IMR-90 (cell line): ENCODE measurements at regions not wholly inside any gene's neighbourhood (a gene's known extent, or its start where the extent isn't known, plus 50 kb on each side); places are given as distances from the start of the nearest gene placed in this dataset.

Source experiments
- ATAC-seq: fragments of 200-7000 bp; cut with Tn5 transposase; 2 replicates; pipeline ENCODE4 v1.9.1; 2020; ENCODE audit warnings: low read depth, mild to moderate bottlenecking, moderate library complexity
- BruUV-seq: library from RNA; stranded (reverse); fragments of 400-500 nt; replicated peaks from 2 replicates; lab custom pipeline; 2021; lab: Mats Ljungman, UMichigan
- CTCF ChIA-PET: fragments of 300-600 bp; formaldehyde crosslinking; extraction: SDS; loops from one replicate; lab custom pipeline; 2021; ENCODE audit warnings: antibody characterized with exemption; lab: Yijun Ruan, JAX
- POLR2A ChIA-PET: fragments of 300-600 bp; sonication (Branson Sonifier 250); formaldehyde crosslinking; loops from one replicate; lab custom pipeline; 2022; ENCODE audit warnings: antibody characterized with exemption; ENCODE audit not compliant: unreplicated experiment; lab: Charles Lee
- DNase-seq: peaks from one replicate; pipeline ENCODE4 v3.0.0; 2013
- H2AFZ ChIP-seq: replicated peaks from 2 replicates; pipeline ENCODE3; 2013; ENCODE audit warnings: low read length, mild to moderate bottlenecking; ENCODE audit not compliant: poor library complexity
- H2AK5ac ChIP-seq: 2 replicates; pipeline ENCODE4 v1.6.1; 2013; ENCODE audit warnings: low read depth, low read length, inconsistent platforms
- H2AK9ac ChIP-seq: replicated peaks from 2 replicates; pipeline ENCODE3; 2013; ENCODE audit warnings: mild to moderate bottlenecking, low read depth, low read length, moderate library complexity; ENCODE audit not compliant: poor library complexity
- H2BK120ac ChIP-seq: 2 replicates; pipeline ENCODE4 v1.6.1; 2013; ENCODE audit warnings: low read depth, low read length, inconsistent platforms
- H2BK15ac ChIP-seq: 3 replicates; pipeline ENCODE4 v1.6.1; 2013; ENCODE audit warnings: low read depth, low read length, inconsistent platforms
- H2BK20ac ChIP-seq: 2 replicates; pipeline ENCODE4 v1.6.1; 2013; ENCODE audit warnings: low read depth, mild to moderate bottlenecking, inconsistent platforms, low read length, moderate library complexity
- H2BK5ac ChIP-seq: 2 replicates; pipeline ENCODE4 v1.6.1; 2013; ENCODE audit warnings: mild to moderate bottlenecking, low read depth, low read length, inconsistent platforms; ENCODE audit not compliant: poor library complexity, severe bottlenecking
- H3K14ac ChIP-seq: replicated peaks from 2 replicates; pipeline ENCODE4 v1.6.1; 2013; ENCODE audit warnings: low read depth, low read length, inconsistent platforms
- H3K18ac ChIP-seq: 2 replicates; pipeline ENCODE4 v1.6.1; 2013; ENCODE audit warnings: low read depth, low read length, control low read depth
- H3K23ac ChIP-seq: 2 replicates; pipeline ENCODE4 v1.6.1; 2013; ENCODE audit warnings: low read depth, low read length, inconsistent platforms
- H3K27ac ChIP-seq: 2 replicates; pipeline ENCODE4 v1.5.1; 2013; ENCODE audit warnings: mild to moderate bottlenecking, control low read depth, low read length; ENCODE audit not compliant: insufficient read depth
- H3K27me3 ChIP-seq: 2 replicates; pipeline ENCODE4 v1.6.1; 2013; ENCODE audit warnings: low read length; ENCODE audit not compliant: control insufficient read depth, insufficient read depth
- H3K36me3 ChIP-seq: 2 replicates; pipeline ENCODE4 v1.6.1; 2013; ENCODE audit warnings: low read length, mixed read lengths; ENCODE audit not compliant: control insufficient read depth, insufficient read depth
- H3K4ac ChIP-seq: 2 replicates; pipeline ENCODE4 v1.6.1; 2013; ENCODE audit warnings: low read depth, low read length, inconsistent platforms
- H3K4me1 ChIP-seq: 2 replicates; pipeline ENCODE4 v1.6.1; 2013; ENCODE audit warnings: low read length, mixed read lengths; ENCODE audit not compliant: control insufficient read depth, insufficient read depth
- H3K4me2 ChIP-seq: 2 replicates; pipeline ENCODE4 v1.6.1; 2013; ENCODE audit warnings: low read depth, mild to moderate bottlenecking, control low read depth, low read length, moderate library complexity
- H3K4me3 ChIP-seq: 2 replicates; pipeline ENCODE4 v1.5.1; 2013; ENCODE audit warnings: low read depth, mild to moderate bottlenecking, control low read depth, low read length, moderate library complexity; ENCODE audit not compliant: insufficient read depth
- H3K56ac ChIP-seq: 2 replicates; pipeline ENCODE4 v1.6.1; 2013; ENCODE audit warnings: low read length, inconsistent platforms; ENCODE audit not compliant: insufficient read depth; ENCODE audit errors: extremely low read depth
- H3K79me1 ChIP-seq, 2 experiments: 2 replicates each; pipeline ENCODE4 v1.6.1; 2013; ENCODE audit warnings: low read length in 2 of 2, inconsistent platforms in 1 of 2, low read depth in 1 of 2
- H3K9ac ChIP-seq: 2 replicates; pipeline ENCODE4 v1.6.1; 2013; ENCODE audit warnings: low read depth, low read length, control low read depth
- H3K9me1 ChIP-seq: 2 replicates; pipeline ENCODE4 v1.6.1; 2013; ENCODE audit warnings: low read length, inconsistent platforms; ENCODE audit not compliant: insufficient read depth
- H3K9me3 ChIP-seq: 2 replicates; pipeline ENCODE4 v1.6.1; 2013; ENCODE audit warnings: low read length; ENCODE audit not compliant: control insufficient read depth, insufficient read depth
- H4K20me1 ChIP-seq: 2 replicates; pipeline ENCODE4 v1.6.1; 2013; ENCODE audit warnings: low read length, inconsistent platforms; ENCODE audit not compliant: insufficient read depth
- H4K5ac ChIP-seq: 2 replicates; pipeline ENCODE4 v1.6.1; 2013; ENCODE audit warnings: mild to moderate bottlenecking, low read depth, low read length, control low read depth
- H4K8ac ChIP-seq, 2 experiments: 2 replicates each; pipeline ENCODE4 v1.6.1; 2013; ENCODE audit warnings: low read depth in 2 of 2, low read length in 2 of 2, control low read depth in 1 of 2, inconsistent platforms in 1 of 2
- H4K91ac ChIP-seq: 2 replicates; pipeline ENCODE4 v1.6.1; 2013; ENCODE audit warnings: low read depth, low read length, inconsistent platforms; ENCODE audit not compliant: insufficient read depth
- MAFK ChIP-seq: IDR thresholded peaks from 2 replicates; pipeline ENCODE4 v1.6.1; 2012; ENCODE audit warnings: low read depth, low read length, improper control_type of control experiment
- POLR2A ChIP-seq: IDR thresholded peaks from 2 replicates; pipeline ENCODE4 v1.6.1; 2012; ENCODE audit warnings: mild to moderate bottlenecking, low read depth, low read length
- WGBS, 2 experiments: methylation state at CpG; one replicate each; pipeline versions ENCODE4 v1.1.5 to v1.1.7; 2013; ENCODE audit warnings: missing lambda C conversion rate in 2 of 2; ENCODE audit not compliant: insufficient read length in 1 of 2; ENCODE audit errors: extremely low coverage in 2 of 2; 5-methylcytosine and 5-hydroxymethylcytosine counted together
- dilution Hi-C: fragments of 300-500 bp; cut with HindIII; formaldehyde crosslinking; loops from one replicate; pipeline ENCODE4 v1.14.3; 2018; ENCODE audit warnings: low sequenced_read_pairs; ENCODE audit not compliant: unreplicated experiment
- in situ Hi-C: fragments of 300-500 bp; cut with MboI; formaldehyde crosslinking; loops from 3 replicates; pipeline ENCODE4 v1.14.3; 2019; ENCODE audit warnings: low sequenced_read_pairs, inconsistent platforms, mixed read lengths
- intact Hi-C: fragments of 100-400 bp; cut with micrococcal nuclease; formaldehyde crosslinking; loops from 2 replicates; pipeline ENCODE4 v1.10.0; 2022

DNA sequence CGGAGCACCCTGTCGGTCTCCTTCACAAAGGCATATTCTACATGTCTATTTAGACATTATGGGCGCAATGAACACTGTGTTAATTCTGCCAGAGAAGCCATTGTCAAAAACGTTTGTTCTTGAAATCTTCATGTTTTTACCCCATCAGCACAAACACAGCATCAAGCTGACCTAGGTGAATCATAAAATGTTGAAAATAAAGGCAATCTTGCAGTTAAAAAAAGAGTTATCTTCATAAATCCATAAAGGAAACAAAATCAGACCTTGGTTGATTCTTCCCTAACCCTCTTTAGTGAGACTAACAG, 154.9 kb downstream of the DIO2 start:
- Histone ChIP-seq H2AK5ac (no peak overlapping the region), H2BK120ac (peak overlapping the region; percentile 50; the same call in 1 of the 2 replicates), H2AFZ (no peak overlapping the region), H3K4me3 (no peak overlapping the region), H4K91ac (peak overlapping the region; percentile 33; the same call in 1 of the 2 replicates), H4K20me1 (no peaks in the 10 kb centered on the region), H3K9me3 (no peaks in the 10 kb centered on the region), H3K36me3 (no peaks in the 10 kb centered on the region), H2BK20ac (peak overlapping the region; percentile 66), H3K9me1 (no peaks in the 10 kb centered on the region), H3K9ac (no peak overlapping the region), H3K27me3 (no peaks in the 10 kb centered on the region), H2BK15ac (no peak overlapping the region), H2BK5ac (no peak overlapping the region), H3K14ac (no peak overlapping the region), H3K23ac (no peak overlapping the region), H3K27ac (no peak overlapping the region), H3K4me2 (no peak overlapping the region; the same call in 1 of the 2 replicates), H3K4me1 (no peaks in the 10 kb centered on the region; the same call in 1 of the 2 replicates), H3K18ac (no peak overlapping the region), H3K56ac (no peak overlapping the region), H3K79me1 (no peaks in the 10 kb centered on the region), H2AK9ac (no peak overlapping the region), H4K5ac (no peak overlapping the region), H4K8ac (peak overlapping the region in 1 of 2 experiments; percentile 38; a peak in 2 of 4 replicates), H3K4ac (peak overlapping the region; percentile 6; the same call in 1 of the 2 replicates)
- in situ Hi-C loops (loop anchor here (5.0 to 25.0 kb wide), 3 partner anchors 556 to 1042 kb away; no protein-coding TSS in a partner anchor), intact Hi-C loops (loop anchor here (1.0 to 5.0 kb wide), 12 partner anchors 156 to 1122 kb away; no protein-coding TSS in a partner anchor), dilution Hi-C loops (no loop called here)
- DNase-seq (no peak), ATAC-seq (no peak; the same call in 1 of the 2 replicates)
- CTCF ChIA-PET, result interaction anchor here (0.7 to 1.7 kb wide), 10 partner anchors 9 to 931 kb away, joined by 3 to 9 read pairs (median 4); no protein-coding TSS in a partner anchor
- TF ChIP-seq MAFK, result peak; percentile 0; the same call in 1 of the 2 replicates
- TF ChIP-seq POLR2A, result no peak
- POLR2A ChIA-PET, result no interaction called here
- BruUV-seq, result no TSS peak
- no CpG with 5 or more reads among the region's 4 CpGs for WGBS, 2 experiments
